ENCODE measurements at regions not wholly inside any gene's neighbourhood (a gene's known extent, or its start where the extent isn't known, plus 50 kb on each side); places are given as distances from the start of the nearest gene placed in this dataset.

GRCh38 chr2:144326825-144327224 lies 193.1 kb downstream of the ZEB2 start:
- TF ChIP-seq CTCF (IDR thresholded peaks at IDR 0.05) (no peak), POLR2A (IDR thresholded peaks at IDR 0.05) (no peak)

All from uterus (tissue), 2 donors.